ENCODE measurements at regions not wholly inside any gene's neighbourhood (a gene's known extent, or its start where the extent isn't known, plus 50 kb on each side); places are given as distances from the start of the nearest gene placed in this dataset.

- H3K27ac Mint-ChIP-seq (ENCODE audit: low read depth, unreplicated experiment): no peak overlapping the region
- H3K4me3 Mint-ChIP-seq (ENCODE audit: unreplicated experiment): no peak overlapping the region
- no peaks in the 10 kb centered on the region for H3K36me3 Mint-ChIP-seq (ENCODE audit: insufficient read depth, unreplicated experiment)
- BruUV-seq (replicated peaks): no TSS peak
- no peak for DNase-seq (ENCODE audit: unreplicated experiment)
- intact Hi-C loops (cut with micrococcal nuclease): no loop called here
- CTCF ChIA-PET: interaction anchor here (1.5 kb wide), 1 partner anchor 11 kb away, joined by 4 read pairs; no protein-coding TSS in a partner anchor
- H3K4me1 Mint-ChIP-seq (ENCODE audit: insufficient read depth, unreplicated experiment): no peaks in the 10 kb centered on the region
- TF ChIP-seq CTCF (IDR thresholded peaks at IDR 0.05; ENCODE audit: unreplicated experiment): no peak
- peaks cover 10% of the 10 kb centered on the region for H3K27me3 Mint-ChIP-seq (ENCODE audit: insufficient read depth, unreplicated experiment)
- POLR2A ChIA-PET: no interaction called here
- H3K9me3 Mint-ChIP-seq (ENCODE audit: unreplicated experiment): peaks cover 38% of the 10 kb centered on the region
Measured at GRCh38 chr2:126495189-126495588, 160.8 kb upstream of the GYPC start.

- no peaks in the 10 kb centered on the region for H3K4me1 Mint-ChIP-seq (ENCODE audit: insufficient read depth, unreplicated experiment)
- peaks cover 5% of the 10 kb centered on the region for H3K27me3 Mint-ChIP-seq (ENCODE audit: insufficient read depth, unreplicated experiment)
- intact Hi-C loops (cut with micrococcal nuclease): no loop called here
- H3K9me3 Mint-ChIP-seq (ENCODE audit: unreplicated experiment): peaks cover 36% of the 10 kb centered on the region
- H3K36me3 Mint-ChIP-seq (ENCODE audit: insufficient read depth, unreplicated experiment): no peaks in the 10 kb centered on the region
- H3K27ac Mint-ChIP-seq (ENCODE audit: low read depth, unreplicated experiment): no peak overlapping the region
- H3K4me3 Mint-ChIP-seq (ENCODE audit: unreplicated experiment): no peak overlapping the region
- ChIA-PET POLR2A (no interaction called here), CTCF (interaction anchor here (0.6 to 0.7 kb wide), 2 partner anchors 751 to 1789 kb away, joined by 3 read pairs; no protein-coding TSS in a partner anchor)
- no peak for TF ChIP-seq CTCF (IDR thresholded peaks at IDR 0.05; ENCODE audit: unreplicated experiment)
- DNase-seq (ENCODE audit: unreplicated experiment): no peak
- BruUV-seq (replicated peaks): no TSS peak
Measured at GRCh38 chr2:126496493-126496892, 159.5 kb upstream of the GYPC start.

GRCh38 chr2:126503476-126503875 lies 152.5 kb upstream of the GYPC start:
- Mint-ChIP-seq H3K4me1 (ENCODE audit: insufficient read depth, unreplicated experiment) (no peaks in the 10 kb centered on the region), H3K27ac (ENCODE audit: low read depth, unreplicated experiment) (no peak overlapping the region), H3K36me3 (ENCODE audit: insufficient read depth, unreplicated experiment) (no peaks in the 10 kb centered on the region), H3K4me3 (ENCODE audit: unreplicated experiment) (no peak overlapping the region), H3K9me3 (ENCODE audit: unreplicated experiment) (peaks cover 8% of the 10 kb centered on the region), H3K27me3 (ENCODE audit: insufficient read depth, unreplicated experiment) (no peaks in the 10 kb centered on the region)
- POLR2A ChIA-PET: no interaction called here
- no TSS peak for BruUV-seq (replicated peaks)
- intact Hi-C loops (cut with micrococcal nuclease): no loop called here
- no peak for DNase-seq (ENCODE audit: unreplicated experiment)
- TF ChIP-seq CTCF (IDR thresholded peaks at IDR 0.05; ENCODE audit: unreplicated experiment): no peak
- CTCF ChIA-PET: interaction anchor here (0.5 kb wide), 1 partner anchor 31 kb away, joined by 4 read pairs; no protein-coding TSS in a partner anchor

- Mint-ChIP-seq H3K4me3 (ENCODE audit: unreplicated experiment) (no peak overlapping the region), H3K27me3 (ENCODE audit: insufficient read depth, unreplicated experiment) (no peaks in the 10 kb centered on the region), H3K27ac (ENCODE audit: low read depth, unreplicated experiment) (no peak overlapping the region), H3K36me3 (ENCODE audit: insufficient read depth, unreplicated experiment) (no peaks in the 10 kb centered on the region), H3K4me1 (ENCODE audit: insufficient read depth, unreplicated experiment) (no peaks in the 10 kb centered on the region), H3K9me3 (ENCODE audit: unreplicated experiment) (no peaks in the 10 kb centered on the region)
- no TSS peak for BruUV-seq (replicated peaks)
- DNase-seq (ENCODE audit: unreplicated experiment): no peak
- TF ChIP-seq CTCF (IDR thresholded peaks at IDR 0.05; ENCODE audit: unreplicated experiment): no peak
- intact Hi-C loops (cut with micrococcal nuclease): no loop called here
- POLR2A ChIA-PET: no interaction called here
- CTCF ChIA-PET: interaction anchor here (1.2 kb wide), 1 partner anchor 16 kb away, joined by 3 read pairs; no protein-coding TSS in a partner anchor
Measured at GRCh38 chr2:126504949-126505348, 151.0 kb upstream of the GYPC start.

All from MCF 10A (cell line).